GM21528 (cell line): ENCODE measurements at regions not wholly inside any gene's neighbourhood (a gene's known extent, or its start where the extent isn't known, plus 50 kb on each side); places are given as distances from the start of the nearest gene placed in this dataset.
A peak's percentile ranks its signal among the peaks of the same experiment; 100 is the strongest.

Source experiments
- ATAC-seq: cut with Tn5 transposase; IDR thresholded peaks from one replicate; pipeline ENCODE4 v1.9.1; 2021; ENCODE audit warnings: mild to moderate bottlenecking, moderate library complexity; ENCODE audit not compliant: unreplicated experiment, low FRiP score

DNA sequence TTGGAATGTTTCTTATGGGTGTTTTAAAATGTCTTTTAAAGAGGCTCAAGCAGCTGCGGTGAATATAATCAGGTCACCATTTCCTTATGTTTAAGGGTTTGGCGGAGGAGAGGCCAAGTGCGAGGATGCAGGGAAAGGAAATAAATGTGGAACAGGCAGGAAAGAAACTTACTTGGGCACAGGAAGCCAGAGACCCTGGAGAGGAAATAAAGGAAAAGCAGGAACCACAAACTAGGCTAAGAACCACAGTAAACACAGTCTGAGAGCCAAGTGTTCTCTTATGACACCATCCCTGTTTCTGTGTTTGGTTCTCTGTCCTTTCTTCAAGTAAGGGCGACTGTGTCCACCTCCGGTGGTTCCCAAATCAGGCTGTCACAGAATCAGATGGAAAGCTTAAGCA lies 166.5 kb downstream of the C9orf152 start:
- ATAC-seq = no peak

DNA sequence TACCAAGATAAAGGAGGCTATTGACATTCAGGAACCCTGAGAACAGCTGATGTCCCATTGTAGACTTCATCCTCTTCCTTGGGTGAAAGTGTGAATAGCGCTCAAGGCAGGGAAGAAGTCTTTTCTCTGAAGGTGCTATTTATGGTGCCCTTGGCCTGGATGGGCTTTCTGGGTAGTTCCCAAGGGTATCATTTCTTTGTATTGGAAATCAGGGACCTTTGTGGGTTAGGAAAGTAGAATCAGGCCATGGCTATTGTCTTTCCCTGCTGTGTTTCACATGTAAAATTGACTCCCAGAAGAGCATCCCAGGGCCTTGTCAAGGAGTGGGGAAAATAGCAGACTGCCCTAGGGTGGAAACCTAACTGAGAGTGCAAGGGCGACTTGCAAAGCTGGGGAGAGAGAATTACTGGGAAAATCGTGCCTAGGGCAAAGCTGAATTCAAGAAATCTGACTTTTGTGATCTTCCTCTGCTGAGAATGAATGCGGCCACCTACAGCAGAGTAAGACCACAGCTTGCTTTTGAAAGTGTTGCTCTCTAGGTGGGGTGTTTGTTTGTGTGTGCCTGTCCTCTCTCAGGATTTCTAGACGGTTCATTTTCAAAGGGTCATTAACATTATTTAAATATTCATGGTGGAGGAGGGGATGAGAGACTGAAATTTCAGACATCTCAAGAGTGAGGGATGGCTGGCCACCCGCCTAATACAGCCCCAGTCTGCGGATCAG lies 160.6 kb downstream of the C9orf152 start:
- peak; percentile 7 for ATAC-seq

DNA sequence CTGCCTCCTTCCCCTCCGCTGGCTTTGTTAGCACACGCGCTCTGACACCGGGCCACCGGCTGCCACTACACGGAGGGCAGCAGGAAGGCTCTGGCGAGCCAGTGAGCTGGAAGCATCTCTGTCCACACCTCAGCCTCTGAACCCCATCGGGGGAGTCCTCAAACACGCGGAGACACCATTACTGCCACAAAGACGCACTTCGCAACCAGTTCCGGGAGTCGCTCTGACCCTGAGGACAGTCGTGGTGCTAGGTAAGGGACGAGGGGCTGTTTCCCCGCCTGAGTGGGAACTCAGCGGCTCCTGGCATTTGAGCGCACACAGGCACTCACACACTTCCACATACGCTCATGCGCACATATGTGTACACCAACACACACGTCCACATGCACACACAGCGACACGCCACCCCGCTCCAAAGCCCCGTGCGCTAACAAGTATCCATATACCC lies 160.0 kb downstream of the C9orf152 start:
- ATAC-seq = peak; percentile 45

DNA sequence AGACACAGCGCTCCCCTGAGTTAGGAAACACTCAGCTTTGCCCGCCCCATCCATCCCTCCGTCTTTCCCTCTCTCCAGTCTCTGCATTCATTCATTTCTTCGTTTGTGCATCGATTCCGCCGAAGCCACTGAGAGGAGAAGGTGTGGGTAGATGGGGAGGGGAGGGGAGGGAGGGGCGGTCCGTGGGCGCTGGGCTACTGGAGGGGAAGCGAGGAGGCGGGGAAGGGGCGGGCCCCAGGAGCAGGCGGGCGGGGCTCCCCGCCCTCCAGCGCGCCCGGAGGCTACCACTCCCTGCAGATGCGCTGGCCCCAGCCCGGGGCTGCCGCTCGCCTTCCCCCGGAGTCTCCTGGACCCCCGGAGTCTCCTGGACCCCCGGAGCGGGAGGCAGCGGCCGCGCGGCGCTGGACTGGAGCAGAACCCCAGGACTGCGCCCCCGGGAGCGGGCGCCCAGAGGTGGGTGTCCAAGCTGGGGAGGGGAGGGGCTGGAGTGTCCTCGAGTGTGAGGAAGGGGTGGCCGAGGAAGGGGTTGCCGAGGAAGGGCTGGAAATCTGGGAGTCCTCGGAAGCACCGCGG lies 159.5 kb downstream of the C9orf152 start:
- ATAC-seq = peak; percentile 74

DNA sequence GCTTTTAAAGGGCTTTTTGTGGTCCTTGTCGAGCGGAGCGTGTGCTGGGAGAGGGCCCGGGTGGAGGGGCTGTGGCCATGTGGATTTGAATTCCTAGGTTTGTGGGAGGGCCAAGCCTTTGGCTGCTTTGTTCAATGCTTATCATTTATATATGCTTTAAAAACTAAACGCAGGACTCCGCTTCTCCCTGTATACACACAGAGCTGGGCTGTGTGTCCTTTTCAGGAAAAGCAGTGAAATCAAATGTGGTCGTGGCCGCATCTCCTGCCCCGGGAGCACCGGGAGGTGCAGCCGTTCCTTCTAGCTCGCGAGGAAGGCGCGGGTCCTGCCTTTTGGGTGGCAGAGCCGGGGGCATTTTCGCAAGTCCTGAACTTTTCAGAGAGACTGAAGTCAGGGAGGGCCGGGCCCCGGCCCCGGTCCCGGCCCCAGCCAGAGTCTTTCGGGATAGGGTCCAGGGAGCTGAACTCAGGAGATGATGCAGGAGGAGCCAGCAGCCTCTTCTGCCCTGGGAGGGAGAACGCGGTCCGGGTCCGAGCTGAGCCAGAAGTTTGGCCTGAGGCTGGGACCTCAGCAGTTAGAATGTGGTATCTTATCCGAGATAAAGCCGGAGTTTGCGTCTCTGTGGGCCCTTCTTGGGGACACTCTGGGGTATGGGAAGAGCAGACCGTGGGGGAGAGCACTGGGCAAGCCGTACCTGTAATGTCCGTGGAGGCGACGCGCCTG lies 158.8 kb downstream of the C9orf152 start:
- ATAC-seq = peak; percentile 27

DNA sequence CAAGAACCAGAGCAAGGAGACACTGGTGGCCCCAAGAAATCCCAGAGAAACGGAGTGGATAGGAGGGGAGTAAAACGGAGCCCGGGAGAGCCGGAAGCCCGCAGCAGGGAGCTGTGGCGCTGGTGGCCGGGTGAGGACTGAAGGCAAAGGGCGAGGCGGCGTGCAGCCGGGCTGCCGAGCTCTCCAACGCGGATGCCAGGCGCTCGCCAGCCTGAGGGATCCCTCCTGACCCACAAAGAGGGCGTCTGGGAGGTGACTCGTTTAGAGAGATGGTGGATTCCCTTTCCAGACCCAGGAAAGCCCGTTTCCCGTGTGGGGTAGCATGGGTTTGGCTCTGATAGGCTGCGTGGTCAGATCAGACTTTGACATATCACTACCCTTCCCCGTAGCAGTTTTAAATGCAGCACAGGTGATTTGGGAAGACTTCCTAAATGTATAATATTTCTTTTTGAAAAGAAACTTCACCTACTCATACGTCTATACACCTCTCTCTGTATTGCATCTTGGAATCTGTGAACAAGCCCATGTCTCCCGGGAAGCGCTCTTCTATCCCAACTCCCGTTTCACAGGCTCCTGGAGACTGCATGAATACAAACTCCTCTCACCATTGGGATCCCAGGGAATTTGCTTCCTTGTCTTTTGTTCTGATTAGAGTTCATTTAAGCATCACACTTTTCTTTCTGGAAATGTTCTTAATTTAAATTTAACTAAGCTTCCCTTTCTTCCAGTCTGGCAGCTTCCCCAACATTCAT lies 158.1 kb downstream of the C9orf152 start:
- peak; percentile 17 for ATAC-seq

DNA sequence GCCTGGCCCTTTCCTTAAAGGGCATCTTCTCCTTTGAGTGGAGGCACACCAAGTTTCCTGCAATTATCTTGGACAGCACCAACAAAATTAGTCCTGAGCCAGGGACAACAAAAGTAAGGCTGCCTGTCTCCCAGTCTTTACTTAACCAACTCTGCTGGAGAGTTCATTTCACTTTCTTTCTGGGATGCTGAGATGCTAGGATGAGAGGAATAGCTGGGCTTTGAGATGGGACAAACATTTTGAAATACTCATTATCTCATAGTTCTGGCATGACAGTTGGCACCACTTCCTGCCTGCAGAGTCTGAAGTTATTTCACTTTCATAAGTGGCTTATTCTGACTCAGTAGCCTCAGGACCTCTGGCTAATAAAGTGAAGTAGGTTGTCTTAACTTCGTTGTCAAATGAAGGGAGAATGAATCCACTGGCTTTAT lies 157.0 kb downstream of the C9orf152 start:
- ATAC-seq = peak; percentile 50

DNA sequence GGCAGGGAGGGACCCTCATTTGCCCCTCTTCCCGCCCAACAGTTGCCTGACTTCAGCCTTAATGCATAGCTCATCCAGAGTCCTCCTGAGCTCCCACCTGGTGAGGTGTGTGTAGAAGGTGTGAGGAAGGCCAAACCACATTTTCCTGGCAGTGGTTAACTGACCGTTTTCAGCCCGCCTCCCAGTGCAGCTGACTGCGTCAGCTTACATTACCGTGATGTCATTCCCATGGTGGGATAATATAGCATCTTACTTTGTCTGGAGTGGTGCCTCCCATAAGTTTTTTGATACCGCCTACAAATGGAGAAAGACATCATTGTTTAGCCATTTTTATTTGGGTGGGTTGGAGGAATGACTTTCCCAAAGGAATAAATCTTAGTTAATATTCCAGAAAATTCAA lies 151.9 kb downstream of the C9orf152 start:
- ATAC-seq = no peak

DNA sequence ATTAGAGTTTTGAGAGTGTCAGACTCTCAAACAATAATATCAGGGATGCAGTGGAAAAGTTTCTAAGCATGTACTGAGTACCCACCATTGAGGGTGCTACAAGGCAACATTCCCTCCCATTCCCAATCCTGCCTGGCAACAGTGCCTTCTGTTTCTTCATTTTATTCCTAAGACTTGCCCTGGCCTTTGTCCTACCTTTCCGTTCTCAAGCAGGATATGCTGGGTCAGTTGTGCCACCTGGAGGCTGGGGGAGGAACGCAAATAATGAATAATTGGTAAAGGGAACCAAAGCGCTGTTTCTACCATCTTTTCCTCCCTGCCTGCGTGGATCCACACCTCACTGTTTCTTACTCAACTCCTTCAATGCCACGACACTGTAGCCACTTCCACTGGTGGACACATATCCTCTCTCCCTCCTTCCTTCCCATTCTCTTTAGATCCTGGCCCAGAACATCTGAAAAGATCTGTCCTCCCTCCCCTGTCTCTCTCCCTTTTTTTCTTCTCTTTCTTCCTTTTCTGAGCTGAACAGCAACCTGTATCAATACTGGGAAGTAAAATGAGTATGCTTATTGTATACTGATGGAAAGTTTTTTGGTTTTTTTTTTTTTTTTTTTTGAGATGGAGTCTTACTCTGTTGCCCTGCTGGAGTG lies 149.5 kb downstream of the C9orf152 start:
- no peak for ATAC-seq

DNA sequence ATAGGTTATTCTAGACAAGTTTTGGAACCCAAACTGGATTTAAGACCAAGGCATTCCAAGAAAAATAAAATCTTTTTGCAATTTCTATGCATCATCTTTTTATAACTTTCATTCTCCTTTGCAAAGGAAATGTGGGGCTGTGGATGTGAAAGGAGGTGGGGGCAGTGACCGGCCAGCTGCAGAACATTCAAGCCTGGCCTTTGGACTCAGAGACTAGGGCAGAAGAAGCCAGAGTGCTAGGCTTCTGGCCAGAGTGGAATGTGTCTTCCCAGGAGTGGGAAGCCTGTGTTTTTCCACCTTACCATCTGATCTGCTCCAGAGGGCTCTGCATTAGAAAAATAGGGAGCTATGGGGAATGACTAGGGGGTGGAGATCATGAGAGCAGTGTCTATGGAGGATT lies 148.5 kb downstream of the C9orf152 start:
- no peak for ATAC-seq

DNA sequence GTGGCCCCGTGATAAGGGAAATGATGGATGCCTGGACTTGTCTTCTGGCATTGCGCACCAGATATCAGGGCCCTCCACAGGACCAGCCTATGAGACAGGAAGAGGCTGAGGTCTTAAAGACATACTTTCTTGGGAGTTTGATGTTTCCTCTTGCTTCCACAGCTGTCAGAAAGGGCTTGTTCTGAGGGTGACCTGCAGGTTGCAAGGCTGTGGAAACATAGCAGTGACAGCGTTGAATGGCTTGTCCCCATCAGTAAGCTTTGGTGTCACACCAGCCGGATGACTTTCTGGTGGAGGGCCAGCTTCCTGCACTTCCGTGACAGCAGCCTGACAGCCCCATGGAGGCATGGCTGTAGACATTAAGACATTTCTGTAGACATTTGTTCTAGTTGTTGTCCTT lies 143.2 kb downstream of the C9orf152 start:
- peak; percentile 48 for ATAC-seq

DNA sequence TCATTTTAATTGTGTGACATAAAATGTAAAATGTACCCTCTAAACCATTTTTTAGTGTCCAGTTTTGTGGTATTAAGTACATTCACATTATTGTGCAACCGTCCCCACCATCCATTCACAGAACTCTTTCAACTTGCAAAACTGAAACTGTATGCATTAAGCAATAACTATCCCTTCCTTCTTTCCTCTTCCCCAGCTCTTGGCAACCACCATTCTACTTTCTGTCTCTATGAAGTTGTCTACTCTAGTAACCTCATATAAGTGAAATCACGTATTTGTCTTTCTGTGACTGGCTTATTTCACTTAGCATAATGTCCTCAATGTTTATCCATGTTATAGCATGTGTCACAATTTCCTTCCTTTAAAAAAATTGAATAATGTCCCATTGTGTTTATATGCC lies 142.4 kb downstream of the C9orf152 start:
- ATAC-seq = peak; percentile 83

DNA sequence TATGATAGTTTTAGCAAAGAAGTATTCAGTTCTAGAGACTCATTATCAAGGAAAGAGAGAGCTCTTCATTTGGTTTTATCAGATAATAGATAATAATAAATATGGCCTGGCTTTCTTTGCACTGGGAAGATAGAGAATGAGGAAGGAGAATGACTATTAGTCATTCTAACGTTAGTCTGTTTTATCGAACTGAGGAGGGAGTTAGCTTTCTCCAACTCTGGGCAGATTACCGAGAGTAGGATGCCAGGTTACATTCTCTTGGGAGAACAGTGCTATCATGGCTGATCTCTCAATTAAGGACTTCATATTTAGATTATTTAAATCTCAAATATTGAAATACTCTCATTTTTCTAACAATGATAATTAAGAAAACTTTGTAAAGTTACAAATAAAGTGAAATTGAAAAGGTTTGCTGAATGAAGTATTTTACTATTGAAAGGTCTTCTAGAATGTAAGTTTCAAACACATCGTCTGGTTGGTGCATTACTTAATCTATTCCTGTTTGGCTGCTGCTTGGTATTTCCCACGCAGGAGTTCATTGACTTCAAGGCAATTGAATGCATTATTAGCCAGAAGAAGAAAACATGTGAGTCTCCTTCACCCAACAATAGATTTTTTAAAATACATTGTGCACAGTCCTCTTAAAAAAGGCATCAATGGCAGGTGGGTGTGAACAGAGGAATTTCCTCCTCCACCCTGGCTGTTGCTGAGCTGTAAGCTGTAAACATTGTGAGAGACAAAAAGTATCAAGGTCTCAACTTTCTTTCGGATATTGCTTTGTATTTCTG lies 140.8 kb downstream of the C9orf152 start:
- no peak for ATAC-seq

DNA sequence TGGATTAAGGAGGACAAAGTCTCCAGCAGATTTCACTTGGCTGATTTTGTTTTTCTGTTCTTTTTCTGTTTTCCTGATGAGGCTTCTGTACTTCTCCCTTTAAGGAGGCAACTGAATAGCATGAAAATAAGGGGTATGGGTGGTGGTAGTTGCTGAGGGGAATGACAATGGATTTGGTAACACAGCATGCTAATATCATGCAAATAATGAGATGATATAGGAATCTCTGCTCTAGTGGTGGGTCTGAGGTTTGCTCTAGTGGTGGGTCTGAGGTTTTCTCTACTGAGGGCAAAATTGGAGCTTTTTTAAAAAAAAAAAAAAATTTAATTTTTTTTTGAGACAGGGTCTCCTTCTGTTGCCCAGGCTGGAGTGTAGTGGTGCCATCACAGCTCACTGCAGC lies 139.7 kb downstream of the C9orf152 start:
- ATAC-seq = no peak

DNA sequence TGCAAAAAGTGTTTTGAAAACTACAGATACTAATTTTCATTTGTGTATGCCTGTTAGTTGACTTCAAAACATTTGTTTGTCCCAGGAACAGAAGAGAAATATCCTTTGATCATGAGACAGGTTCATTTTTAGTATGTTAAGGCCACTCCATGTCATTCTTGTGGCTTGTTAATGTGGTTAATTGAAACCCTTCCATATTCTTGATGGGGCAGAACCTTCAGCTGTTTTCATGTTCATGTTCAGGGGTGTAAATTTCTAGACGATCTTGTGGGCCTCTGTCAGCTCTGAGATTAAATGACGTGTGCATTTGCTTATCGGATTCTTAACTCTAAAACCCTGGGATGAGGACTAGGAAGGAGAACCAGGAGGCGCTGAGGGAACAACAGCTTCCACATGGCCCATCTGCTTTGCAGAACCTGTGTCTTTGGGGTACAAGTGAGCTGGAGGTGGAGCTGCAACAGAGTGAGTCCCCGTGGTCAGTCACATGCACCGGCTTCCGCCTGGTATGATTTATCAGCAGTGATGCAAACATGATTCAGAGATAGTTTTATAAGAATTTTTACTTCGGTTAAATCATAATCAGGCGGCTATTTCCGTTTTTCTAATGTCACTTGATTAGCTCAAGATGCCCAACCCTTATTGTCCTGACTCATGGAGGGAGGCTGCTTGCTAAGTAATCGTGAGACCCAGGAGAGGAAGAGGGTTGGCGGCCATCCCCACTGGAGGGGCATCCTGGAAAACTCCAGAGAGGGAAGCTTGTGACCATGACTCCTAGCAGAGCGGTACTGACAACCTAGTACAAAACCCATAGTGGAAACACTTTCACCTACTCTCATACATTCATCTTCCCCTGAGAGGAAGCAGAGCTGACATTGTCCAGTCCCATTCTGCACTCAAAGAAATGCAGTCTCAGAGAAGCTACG lies 138.4 kb downstream of the C9orf152 start:
- ATAC-seq = no peak

DNA sequence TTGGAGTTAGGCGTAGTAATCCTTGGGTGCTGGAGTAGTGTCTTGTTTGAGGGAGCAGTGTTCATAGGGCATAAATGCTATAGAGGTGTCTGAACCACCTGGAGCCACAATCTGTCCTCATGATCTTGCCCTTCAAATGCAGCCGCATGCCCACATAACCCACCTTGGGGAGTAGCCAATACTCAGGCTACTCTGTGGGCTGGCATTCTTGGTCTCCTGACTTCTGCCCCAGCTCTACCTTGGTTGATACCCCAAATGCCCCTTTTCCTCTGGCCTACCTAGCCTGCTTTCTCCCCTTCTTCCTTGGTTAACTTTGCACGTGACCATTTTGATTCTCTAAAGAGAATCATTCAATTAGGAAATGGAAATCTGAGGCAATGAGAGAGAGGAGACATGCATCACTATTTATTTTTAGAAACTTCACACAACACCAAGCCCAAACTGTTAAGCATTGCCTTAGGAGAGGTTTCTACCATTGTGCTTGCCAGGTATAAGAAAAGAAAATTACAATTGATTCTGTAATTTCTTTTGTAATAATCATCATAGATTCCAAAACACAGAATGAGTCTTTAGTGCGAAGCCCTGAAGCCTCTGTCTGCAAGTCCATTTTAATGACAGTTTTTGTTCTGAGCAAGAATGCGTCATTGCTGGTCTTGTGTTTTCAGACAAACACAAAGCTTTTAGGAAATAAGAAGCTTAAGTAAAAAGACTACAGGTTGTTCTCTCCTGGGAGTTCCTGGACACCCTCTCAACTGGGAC lies 135.2 kb downstream of the C9orf152 start:
- ATAC-seq = no peak

DNA sequence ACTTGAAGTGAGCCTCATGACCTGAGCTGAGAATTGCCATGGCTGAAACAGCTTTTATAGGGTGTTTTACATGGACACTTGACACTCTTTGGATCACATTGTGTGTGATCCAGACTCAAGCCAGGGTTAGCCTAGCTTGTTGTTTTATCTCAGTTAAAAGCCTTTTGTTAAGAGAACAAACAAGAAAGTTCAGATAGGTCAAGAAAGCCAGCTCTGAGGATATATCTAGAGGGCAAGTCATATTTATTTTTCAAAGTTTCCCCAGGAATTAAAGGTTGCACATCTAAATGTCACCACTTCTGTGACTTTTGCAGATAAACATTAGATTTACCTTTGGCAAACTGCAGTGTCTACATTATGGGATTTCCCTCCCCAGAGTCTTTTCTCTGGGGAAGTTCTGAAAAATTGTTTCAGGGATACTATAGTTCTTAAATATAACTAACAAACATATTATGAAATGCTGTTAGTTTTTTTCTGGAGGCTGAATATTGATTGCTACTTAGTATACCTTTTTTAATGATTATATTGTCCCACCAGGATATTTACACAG lies 134.5 kb downstream of the C9orf152 start:
- no peak for ATAC-seq
